ENCODE measurements at regions not wholly inside any gene's neighbourhood (a gene's known extent, or its start where the extent isn't known, plus 50 kb on each side); places are given as distances from the start of the nearest gene placed in this dataset.

DNA sequence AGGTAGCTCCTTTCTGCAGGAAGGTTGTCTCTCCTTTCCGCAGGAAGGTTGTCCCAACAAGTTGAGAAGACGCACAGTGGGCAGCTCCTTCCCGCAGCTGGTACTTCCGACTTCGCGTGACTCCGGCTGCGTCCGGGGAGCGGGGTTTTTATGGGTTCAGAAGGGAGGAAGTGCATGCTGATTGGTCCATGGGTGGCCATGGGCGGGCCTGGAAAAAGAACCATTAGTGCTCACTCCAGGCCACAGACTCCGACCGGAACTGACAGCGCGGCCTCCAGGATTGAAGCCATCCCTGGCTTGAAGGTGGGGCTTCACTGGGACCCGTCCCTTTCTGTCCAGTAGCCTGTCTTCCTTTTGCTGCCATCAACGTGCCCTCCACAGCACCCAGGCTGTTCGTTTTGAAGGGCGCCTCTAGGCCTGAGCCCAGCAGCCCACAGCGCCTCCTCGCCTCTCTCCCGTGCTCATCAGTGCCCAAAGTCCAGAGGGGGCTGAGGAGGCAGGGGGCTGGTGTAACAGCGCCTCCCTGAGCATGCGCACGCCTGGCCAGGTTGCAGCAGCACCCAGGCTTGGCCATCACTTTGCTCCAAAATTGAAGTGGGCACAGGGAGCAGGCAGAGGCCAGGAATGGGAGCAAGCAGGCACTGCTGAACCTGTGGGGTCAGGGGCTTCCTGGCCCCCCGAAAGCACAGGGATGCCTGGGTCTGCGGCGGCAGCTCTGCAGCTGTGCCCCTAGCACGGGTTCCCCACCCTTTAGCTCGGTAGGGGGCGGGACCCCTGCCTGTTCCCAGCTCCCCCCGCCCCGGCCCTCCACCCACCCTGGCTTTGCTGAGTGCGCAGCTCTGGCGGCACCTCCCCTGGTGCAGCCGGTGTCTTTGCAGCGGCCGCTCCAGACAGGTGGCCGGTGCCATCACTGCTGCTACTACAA lies 330.6 kb upstream of the MCTP2 start:
- TF ChIP-seq, protein P1, sequence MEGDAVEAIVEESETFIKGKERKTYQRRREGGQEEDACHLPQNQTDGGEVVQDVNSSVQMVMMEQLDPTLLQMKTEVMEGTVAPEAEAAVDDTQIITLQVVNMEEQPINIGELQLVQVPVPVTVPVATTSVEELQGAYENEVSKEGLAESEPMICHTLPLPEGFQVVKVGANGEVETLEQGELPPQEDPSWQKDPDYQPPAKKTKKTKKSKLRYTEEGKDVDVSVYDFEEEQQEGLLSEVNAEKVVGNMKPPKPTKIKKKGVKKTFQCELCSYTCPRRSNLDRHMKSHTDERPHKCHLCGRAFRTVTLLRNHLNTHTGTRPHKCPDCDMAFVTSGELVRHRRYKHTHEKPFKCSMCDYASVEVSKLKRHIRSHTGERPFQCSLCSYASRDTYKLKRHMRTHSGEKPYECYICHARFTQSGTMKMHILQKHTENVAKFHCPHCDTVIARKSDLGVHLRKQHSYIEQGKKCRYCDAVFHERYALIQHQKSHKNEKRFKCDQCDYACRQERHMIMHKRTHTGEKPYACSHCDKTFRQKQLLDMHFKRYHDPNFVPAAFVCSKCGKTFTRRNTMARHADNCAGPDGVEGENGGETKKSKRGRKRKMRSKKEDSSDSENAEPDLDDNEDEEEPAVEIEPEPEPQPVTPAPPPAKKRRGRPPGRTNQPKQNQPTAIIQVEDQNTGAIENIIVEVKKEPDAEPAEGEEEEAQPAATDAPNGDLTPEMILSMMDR (IDR thresholded peaks at IDR 0.05; ENCODE audit: insufficient read depth, low read depth, low read length): no peak
- no peak for TF ChIP-seq EZH2 (IDR thresholded peaks at IDR 0.05; ENCODE audit: insufficient read depth, low read length)
